DMS53 treated with DMSO at 0.1 percent for 48 hours (cell line): ENCODE measurements at regions not wholly inside any gene's neighbourhood (a gene's known extent, or its start where the extent isn't known, plus 50 kb on each side); places are given as distances from the start of the nearest gene placed in this dataset.
"Not testable (repeated sequence)": the region's sequence is repeated elsewhere in the genome, so short reads cannot be mapped to it uniquely, and the experiment has no call there.

Experiments used
- DNase-seq: peaks from one replicate; lab custom pipeline; 2025; ENCODE audit not compliant: unreplicated experiment; lab: John Stamatoyannopoulos, UW

GRCh38 chr3:75312469-75312868 is 351.7 kb upstream of the FRG2C start:
- DNase-seq, result not testable (repeated sequence)

DNA sequence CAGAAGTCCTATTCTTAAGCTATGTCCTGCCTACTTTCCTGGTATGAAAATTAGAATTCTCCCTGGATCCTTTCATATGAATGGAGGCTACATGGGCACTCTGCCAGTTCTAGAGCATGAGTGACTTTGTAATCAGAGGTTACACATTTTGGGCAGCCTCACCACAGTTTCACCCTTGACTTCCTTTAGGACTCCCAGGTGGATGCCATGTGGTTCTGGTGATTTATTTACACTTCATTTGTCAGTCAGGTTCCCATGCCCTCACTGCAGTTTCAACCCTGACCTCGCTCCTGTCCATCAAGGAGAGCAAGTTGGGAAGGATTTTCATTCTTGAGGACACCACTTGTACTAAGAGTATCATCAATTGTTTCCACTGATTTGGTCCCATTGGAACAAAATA is 344.4 kb upstream of the FRG2C start:
- not testable (repeated sequence) for DNase-seq

- no peak for DNase-seq
Measured at GRCh38 chr3:75320369-75320768, 343.8 kb upstream of the FRG2C start.

DNA sequence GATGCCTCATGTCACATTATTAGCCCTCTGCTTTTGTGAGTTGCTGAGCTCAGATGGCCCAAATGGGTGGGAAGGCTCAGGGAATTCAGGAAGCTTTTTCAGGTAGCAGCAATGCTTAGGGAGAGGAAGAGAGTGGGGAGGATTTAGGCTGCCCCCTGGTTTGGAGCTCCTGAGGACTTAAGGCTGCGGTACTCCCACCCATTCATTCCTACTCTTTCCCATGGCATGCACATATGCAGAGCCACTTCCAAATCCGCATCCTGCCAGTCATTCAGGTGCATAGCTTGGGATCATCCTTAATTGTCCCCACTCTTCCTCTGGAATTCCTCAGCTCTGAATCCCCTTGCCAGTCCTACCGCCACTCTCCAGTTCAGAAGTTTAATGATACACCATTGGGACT is 343.1 kb upstream of the FRG2C start:
- DNase-seq, result no peak

DNA sequence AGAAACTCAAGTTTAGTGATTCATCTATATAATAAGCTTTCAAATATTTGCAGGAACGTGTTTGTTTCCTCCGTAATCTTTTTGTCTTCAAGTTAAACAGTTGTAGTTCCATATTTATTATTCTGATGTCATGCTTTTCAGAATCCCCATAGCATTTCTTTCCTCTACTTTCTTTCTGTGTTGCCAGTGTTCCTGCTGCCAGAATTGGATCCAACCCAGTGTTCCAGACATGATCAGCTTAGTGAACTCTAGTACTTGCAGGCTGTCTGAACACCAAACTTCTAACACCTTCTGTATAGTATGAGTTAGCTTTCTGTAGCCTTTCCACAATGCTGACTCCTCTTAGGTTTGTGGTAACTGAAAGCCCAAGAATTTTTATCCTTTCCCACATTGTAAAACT is 340.2 kb upstream of the FRG2C start:
- DNase-seq, result not testable (repeated sequence)

GRCh38 chr3:75325716-75326115 is 338.4 kb upstream of the FRG2C start:
- no peak for DNase-seq

GRCh38 chr3:75327453-75327852 is 336.7 kb upstream of the FRG2C start:
- no peak for DNase-seq

- DNase-seq, result no peak
Measured at GRCh38 chr3:75329476-75330097, 334.5 kb upstream of the FRG2C start.

GRCh38 chr3:75330446-75330845 is 333.7 kb upstream of the FRG2C start:
- not testable (repeated sequence) for DNase-seq

DNA sequence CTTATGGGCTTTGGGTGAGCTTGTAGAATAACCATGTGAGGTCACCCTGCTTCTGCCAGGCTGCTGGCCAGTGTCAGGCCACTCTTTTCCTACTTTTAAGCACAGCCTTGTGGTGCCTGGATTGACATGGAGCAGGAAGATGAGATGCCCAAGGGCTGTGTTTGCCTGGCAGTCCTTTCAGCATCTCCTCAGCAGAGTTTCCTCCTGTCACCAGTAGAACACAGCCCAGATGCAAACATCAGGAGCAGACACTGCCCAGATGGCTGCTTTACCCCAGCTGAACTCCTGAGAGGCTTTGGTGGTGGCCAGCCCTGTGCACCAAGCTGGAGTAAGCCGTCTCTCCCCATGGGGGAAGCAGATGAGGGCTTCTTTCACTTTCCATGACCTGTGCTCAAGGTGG is 332.0 kb upstream of the FRG2C start:
- DNase-seq, result not testable (repeated sequence)

DNA sequence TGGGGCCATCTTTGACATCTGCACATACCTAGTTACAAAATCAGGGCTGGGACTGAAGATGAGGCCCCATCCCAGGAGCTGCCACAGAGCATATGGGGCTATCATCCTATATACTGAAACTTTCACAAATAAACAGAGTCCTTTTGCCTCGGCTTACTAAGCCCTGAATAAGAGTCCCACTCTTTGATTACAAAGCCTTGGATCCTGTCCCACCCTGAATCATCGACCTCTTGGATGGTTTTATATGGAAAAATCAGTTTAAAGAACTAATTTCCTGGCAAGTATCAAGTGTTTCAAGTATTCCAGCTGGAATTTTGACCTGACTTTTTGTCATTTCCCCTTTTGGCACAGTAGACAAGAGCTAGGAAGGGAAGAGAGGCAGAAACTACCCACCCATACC is 331.3 kb upstream of the FRG2C start:
- no peak for DNase-seq

- DNase-seq, result no peak
Measured at GRCh38 chr3:75334299-75334698, 329.8 kb upstream of the FRG2C start.

DNA sequence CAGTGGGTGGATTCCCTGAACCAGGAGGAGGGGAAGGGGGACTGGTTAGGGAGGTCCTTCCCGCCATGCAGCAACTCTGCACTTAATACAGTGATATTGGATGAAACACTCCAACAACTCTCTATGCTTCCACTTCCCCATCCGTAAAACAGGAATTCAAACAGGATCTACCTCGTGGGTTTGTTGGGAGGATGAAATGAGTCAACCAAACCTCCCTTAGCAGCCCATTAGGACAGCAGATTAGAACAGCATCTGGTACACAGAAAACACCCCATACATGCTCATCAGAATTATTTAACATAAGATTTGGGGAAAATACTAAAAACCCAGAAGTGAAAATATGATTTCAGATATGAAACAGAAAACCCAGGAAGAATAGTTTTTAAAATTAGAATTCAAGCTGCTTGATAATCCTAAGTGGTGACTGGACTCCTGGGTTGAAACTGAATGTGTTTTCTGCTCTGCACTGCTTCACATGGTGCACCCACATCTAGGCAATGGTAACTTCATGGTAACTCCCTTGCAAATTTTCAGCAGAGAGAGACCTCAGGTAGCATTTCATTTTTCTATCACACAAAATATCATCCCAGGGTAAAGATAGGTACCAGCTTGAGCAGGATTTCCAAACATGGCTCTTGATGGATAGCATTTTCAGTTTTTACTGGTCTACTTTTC is 326.8 kb upstream of the FRG2C start:
- DNase-seq, result no peak

DNA sequence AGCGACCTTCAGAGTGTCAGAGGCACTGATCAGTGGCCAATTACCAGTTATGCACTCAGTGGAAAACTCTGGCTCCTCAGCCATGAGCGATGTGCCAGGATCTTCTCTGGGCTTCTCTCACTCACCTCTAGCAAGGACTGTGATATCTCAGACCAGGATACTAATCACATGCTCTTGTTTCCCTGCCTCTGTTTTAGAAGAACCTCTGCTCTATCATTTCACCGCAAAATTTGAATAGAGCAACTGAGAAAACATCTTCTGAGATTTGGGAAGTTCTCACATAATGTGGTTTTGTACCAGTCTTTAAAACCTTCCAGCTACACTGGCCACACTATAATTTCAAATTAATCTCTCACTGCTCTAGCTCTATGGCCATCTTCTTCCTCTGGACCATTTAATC is 325.8 kb upstream of the FRG2C start:
- no peak for DNase-seq

GRCh38 chr3:75341324-75342067 is 322.6 kb upstream of the FRG2C start:
- DNase-seq, result no peak

GRCh38 chr3:75342425-75342824 is 321.7 kb upstream of the FRG2C start:
- no peak for DNase-seq

DNA sequence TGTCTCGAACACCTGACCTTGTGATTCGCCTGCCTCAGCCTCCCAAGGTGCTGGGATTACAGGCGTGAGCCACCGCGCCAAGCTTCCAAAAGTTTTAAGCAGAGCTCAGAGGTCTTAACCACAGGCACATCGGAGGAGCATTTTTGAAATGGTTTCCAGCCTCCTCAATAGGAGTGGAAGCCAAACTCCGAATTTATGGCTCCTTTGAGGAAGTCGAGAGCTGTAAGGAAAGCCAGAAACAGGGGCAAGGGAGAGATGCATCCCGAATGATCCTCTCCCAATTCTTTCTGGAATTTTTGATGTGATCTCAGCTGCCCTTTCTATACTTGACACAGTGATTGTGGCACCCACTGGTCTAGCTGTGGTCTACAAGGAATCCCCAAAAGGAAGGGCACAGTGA is 313.6 kb upstream of the FRG2C start:
- not testable (repeated sequence) for DNase-seq

DNA sequence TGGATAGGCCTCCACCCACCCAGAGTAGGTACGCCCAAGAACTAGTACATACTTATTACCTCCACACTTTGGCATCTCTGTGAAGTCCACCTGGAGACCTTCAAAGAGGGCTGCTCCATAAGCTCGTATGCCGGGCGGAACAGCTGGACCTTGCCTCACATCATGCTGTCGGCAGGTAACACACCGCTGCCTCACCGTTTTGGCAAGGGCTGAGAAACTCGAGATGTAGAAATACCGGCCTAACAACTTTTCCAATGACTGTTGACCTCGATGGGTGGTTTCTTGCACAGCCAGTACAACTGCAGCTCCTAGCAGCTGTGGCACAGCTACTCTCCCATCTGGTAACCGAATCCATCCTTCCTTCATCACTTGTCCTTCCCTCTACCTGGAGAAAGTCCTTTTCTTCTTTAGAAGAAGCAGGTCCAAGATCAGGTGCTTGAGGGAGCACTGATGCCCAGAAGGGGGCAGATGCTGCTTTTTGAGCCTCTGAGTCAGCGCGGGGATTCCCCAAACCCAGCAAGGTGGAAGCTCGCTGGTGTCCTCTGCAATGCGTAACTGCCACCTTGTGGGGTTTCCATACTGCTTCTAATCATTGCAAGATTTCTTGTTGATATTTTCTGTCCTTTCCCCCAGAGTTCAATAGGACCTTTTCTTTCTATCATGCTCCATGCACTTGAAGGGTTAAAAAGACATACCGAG is 301.9 kb upstream of the FRG2C start:
- DNase-seq, result peak; percentile 19

- DNase-seq, result not testable (repeated sequence)
Measured at GRCh38 chr3:75372964-75373363, 291.2 kb upstream of the FRG2C start.

GRCh38 chr3:75379840-75380239 is 284.3 kb upstream of the FRG2C start:
- DNase-seq, result not testable (repeated sequence)

DNA sequence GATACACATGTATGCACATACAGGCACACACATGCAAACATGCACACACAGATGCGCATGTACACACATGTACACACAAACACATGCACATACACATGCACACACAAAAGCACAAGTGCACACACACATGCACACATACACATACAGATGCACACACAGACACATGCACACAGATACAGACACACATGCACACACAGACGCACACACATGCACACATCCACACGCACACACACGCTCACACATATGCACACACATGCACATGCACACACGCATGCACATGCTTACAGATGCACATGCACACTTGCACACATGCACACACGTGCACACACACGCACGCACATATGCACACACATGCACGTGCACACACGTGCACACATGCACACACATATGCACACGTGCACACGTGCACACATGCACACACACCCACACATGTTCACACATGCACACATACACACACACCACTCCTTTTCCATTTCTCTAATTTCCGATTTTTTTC is 283.8 kb upstream of the FRG2C start:
- DNase-seq, result no peak
